Endodermal cell (in vitro differentiated cells): ENCODE measurements at regions not wholly inside any gene's neighbourhood (a gene's known extent, or its start where the extent isn't known, plus 50 kb on each side); places are given as distances from the start of the nearest gene placed in this dataset.

Source experiments
- DNase-seq: peaks from one replicate; pipeline ENCODE4 v3.0.0-alpha.2; 2017
- H3K27ac ChIP-seq: 2 replicates; pipeline ENCODE4 v1.5.1; 2013; ENCODE audit warnings: mild to moderate bottlenecking, low read depth, low read length, moderate library complexity
- H3K27me3 ChIP-seq: 2 replicates; pipeline ENCODE4 v1.6.1; 2013; ENCODE audit warnings: mild to moderate bottlenecking, low read length, moderate library complexity; ENCODE audit not compliant: insufficient read depth, control insufficient read depth, poor library complexity, severe bottlenecking
- H3K36me3 ChIP-seq: 2 replicates; pipeline ENCODE4 v1.7.0; 2013; ENCODE audit warnings: mild to moderate bottlenecking, low read length, moderate library complexity; ENCODE audit not compliant: control insufficient read depth, insufficient read depth
- H3K4me1 ChIP-seq: one replicate; pipeline ENCODE4 v1.7.0; 2013; ENCODE audit warnings: low read length; ENCODE audit not compliant: control insufficient read depth, insufficient read depth
- H3K4me3 ChIP-seq: 2 replicates; pipeline ENCODE4 v1.5.1; 2013; ENCODE audit warnings: mild to moderate bottlenecking, low read length, moderate library complexity
- H3K9ac ChIP-seq: 2 replicates; pipeline ENCODE4 v1.6.1; 2013; ENCODE audit warnings: mild to moderate bottlenecking, low read length, moderate library complexity; ENCODE audit not compliant: poor library complexity, severe bottlenecking; ENCODE audit errors: extremely low read depth
- H3K9me3 ChIP-seq: 2 replicates; pipeline ENCODE4 v1.6.1; 2013; ENCODE audit warnings: mild to moderate bottlenecking, low read length, moderate library complexity; ENCODE audit not compliant: control insufficient read depth
- H3K27ac Mint-ChIP-seq: 2 replicates; pipeline ENCODE4 v1.8.0; 2020; ENCODE audit warnings: mixed read lengths
- H3K27me3 Mint-ChIP-seq: 2 replicates; pipeline ENCODE4 v1.8.0; 2021; ENCODE audit warnings: mild to moderate bottlenecking, mixed read lengths; ENCODE audit not compliant: insufficient read depth
- H3K36me3 Mint-ChIP-seq: 2 replicates; pipeline ENCODE4 v1.8.0; 2020; ENCODE audit warnings: low read depth, mixed read lengths
- H3K4me1 Mint-ChIP-seq: 2 replicates; pipeline ENCODE4 v1.8.0; 2020; ENCODE audit warnings: mixed read lengths
- H3K4me3 Mint-ChIP-seq: 2 replicates; pipeline ENCODE4 v1.8.0; 2020; ENCODE audit warnings: mild to moderate bottlenecking, moderate library complexity, mixed read lengths
- H3K9me3 Mint-ChIP-seq: 2 replicates; pipeline ENCODE4 v1.8.0; 2020; ENCODE audit warnings: mild to moderate bottlenecking, mixed read lengths
- WGBS, 2 experiments: methylation state at CpG; one replicate each; pipeline versions ENCODE4 v1.1.5 to v1.1.7; 2013; ENCODE audit warnings: missing lambda C conversion rate in 2 of 2, mixed read lengths in 1 of 2; ENCODE audit not compliant: insufficient coverage in 1 of 2, insufficient read length in 1 of 2; 5-methylcytosine and 5-hydroxymethylcytosine counted together
- TF ChIP-seq, protein P1 (sequence below): fragments of 200-600 bp; sonication (generic); conservative IDR thresholded peaks from 2 replicates; pipeline ENCODE4 v1.5.0; 2021; ENCODE audit warnings: antibody characterized with exemption, mild to moderate bottlenecking

GRCh38 chr20:19938421-19939090, 78.6 kb upstream of the NAA20 start:
- H3K4me3 ChIP-seq = no peak overlapping the region
- H3K9me3 ChIP-seq = no peaks in the 10 kb centered on the region
- H3K9ac ChIP-seq = no peak overlapping the region
- peaks cover 16% of the 10 kb centered on the region for H3K4me1 Mint-ChIP-seq
- no peaks in the 10 kb centered on the region for H3K27me3 ChIP-seq
- H3K9me3 Mint-ChIP-seq = no peaks in the 10 kb centered on the region
- H3K27me3 Mint-ChIP-seq = no peaks in the 10 kb centered on the region
- DNase-seq = no peak
- TF ChIP-seq, protein P1, sequence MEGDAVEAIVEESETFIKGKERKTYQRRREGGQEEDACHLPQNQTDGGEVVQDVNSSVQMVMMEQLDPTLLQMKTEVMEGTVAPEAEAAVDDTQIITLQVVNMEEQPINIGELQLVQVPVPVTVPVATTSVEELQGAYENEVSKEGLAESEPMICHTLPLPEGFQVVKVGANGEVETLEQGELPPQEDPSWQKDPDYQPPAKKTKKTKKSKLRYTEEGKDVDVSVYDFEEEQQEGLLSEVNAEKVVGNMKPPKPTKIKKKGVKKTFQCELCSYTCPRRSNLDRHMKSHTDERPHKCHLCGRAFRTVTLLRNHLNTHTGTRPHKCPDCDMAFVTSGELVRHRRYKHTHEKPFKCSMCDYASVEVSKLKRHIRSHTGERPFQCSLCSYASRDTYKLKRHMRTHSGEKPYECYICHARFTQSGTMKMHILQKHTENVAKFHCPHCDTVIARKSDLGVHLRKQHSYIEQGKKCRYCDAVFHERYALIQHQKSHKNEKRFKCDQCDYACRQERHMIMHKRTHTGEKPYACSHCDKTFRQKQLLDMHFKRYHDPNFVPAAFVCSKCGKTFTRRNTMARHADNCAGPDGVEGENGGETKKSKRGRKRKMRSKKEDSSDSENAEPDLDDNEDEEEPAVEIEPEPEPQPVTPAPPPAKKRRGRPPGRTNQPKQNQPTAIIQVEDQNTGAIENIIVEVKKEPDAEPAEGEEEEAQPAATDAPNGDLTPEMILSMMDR = no peak
- peaks cover 5% of the 10 kb centered on the region for H3K4me1 ChIP-seq
- WGBS, 2 experiments = 60 to 90% methylated on average over 2 to 4 of the region's 4 CpGs
- H3K4me3 Mint-ChIP-seq = no peak overlapping the region
- no peak overlapping the region for H3K27ac Mint-ChIP-seq
- H3K27ac ChIP-seq = no peak overlapping the region
- no peaks in the 10 kb centered on the region for H3K36me3 ChIP-seq
- H3K36me3 Mint-ChIP-seq = peaks cover 2% of the 10 kb centered on the region

DNA sequence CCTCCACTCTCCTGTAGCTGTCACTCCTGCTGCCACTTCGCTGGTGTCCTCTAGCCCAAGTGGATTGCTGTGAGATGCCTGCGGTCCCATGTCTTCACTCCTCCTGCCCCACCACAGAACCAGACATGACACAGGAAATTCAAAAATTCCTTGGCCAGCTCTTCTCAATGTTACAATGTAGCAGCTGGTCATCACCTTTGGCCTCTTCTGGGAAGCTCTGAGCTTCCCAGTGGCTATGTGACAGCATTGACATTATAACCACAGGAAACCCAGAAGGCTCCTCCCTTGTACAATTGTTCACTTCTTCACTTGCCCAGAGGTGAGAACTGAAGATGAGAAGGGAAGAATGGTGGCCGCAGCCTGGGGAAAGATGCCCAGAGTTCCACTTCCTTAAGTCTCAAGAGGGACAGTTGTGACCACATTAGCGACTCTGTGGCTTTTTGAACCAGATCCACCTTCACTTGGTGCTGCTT, 76.1 kb upstream of the NAA20 start:
- H3K27ac Mint-ChIP-seq = no peak overlapping the region
- no peak overlapping the region for H3K4me3 Mint-ChIP-seq
- Histone ChIP-seq H3K4me3 (no peak overlapping the region), H3K27me3 (no peaks in the 10 kb centered on the region), H3K27ac (no peak overlapping the region), H3K36me3 (no peaks in the 10 kb centered on the region), H3K4me1 (peaks cover 5% of the 10 kb centered on the region), H3K9me3 (no peaks in the 10 kb centered on the region), H3K9ac (no peak overlapping the region)
- H3K36me3 Mint-ChIP-seq = peaks cover 2% of the 10 kb centered on the region
- H3K4me1 Mint-ChIP-seq = peaks cover 16% of the 10 kb centered on the region
- H3K9me3 Mint-ChIP-seq = no peaks in the 10 kb centered on the region
- WGBS, 2 experiments = 82 to 94% methylated on average over 2 to 4 of the region's 4 CpGs
- no peaks in the 10 kb centered on the region for H3K27me3 Mint-ChIP-seq
- TF ChIP-seq, protein P1 = no peak
- no peak for DNase-seq

GRCh38 chr20:19942611-19943010, 74.6 kb upstream of the NAA20 start:
- Histone ChIP-seq H3K36me3 (no peaks in the 10 kb centered on the region), H3K9ac (no peak overlapping the region), H3K27ac (no peak overlapping the region), H3K4me3 (no peak overlapping the region), H3K27me3 (no peaks in the 10 kb centered on the region), H3K4me1 (peaks cover 5% of the 10 kb centered on the region), H3K9me3 (no peaks in the 10 kb centered on the region)
- H3K27ac Mint-ChIP-seq = no peak overlapping the region
- H3K4me1 Mint-ChIP-seq = peaks cover 18% of the 10 kb centered on the region
- DNase-seq = no peak
- peaks cover 2% of the 10 kb centered on the region for H3K36me3 Mint-ChIP-seq
- TF ChIP-seq, protein P1 = no peak
- no peaks in the 10 kb centered on the region for H3K27me3 Mint-ChIP-seq
- no peaks in the 10 kb centered on the region for H3K9me3 Mint-ChIP-seq
- H3K4me3 Mint-ChIP-seq = no peak overlapping the region
- 92 to 100% methylated on average over 1 of the region's 1 CpG for WGBS, 2 experiments
